Astrocyte (in vitro differentiated cells and primary cell): ENCODE measurements at regions not wholly inside any gene's neighbourhood (a gene's known extent, or its start where the extent isn't known, plus 50 kb on each side); places are given as distances from the start of the nearest gene placed in this dataset.

Experiments
- CTCF ChIP-seq: IDR thresholded peaks from 2 replicates; pipeline ENCODE4 v1.5.1; 2011; ENCODE audit warnings: low read depth, mild to moderate bottlenecking, inconsistent platforms, low read length, moderate library complexity; ENCODE audit not compliant: insufficient read depth
- EZH2 ChIP-seq: IDR thresholded peaks from 2 replicates; pipeline ENCODE4 v1.6.1; 2012; ENCODE audit warnings: mild to moderate bottlenecking, low read length, inconsistent platforms; ENCODE audit not compliant: insufficient read depth

GRCh38 chr14:29236401-29236800 lies 469.8 kb downstream of the FOXG1 start:
- TF ChIP-seq CTCF, result no peak
- no peak for TF ChIP-seq EZH2
